HPDE6-E6E7 (cell line): ENCODE measurements at regions not wholly inside any gene's neighbourhood (a gene's known extent, or its start where the extent isn't known, plus 50 kb on each side); places are given as distances from the start of the nearest gene placed in this dataset.
"Not testable (repeated sequence)": the region's sequence is repeated elsewhere in the genome, so short reads cannot be mapped to it uniquely, and the experiment has no call there.

Source experiments
- DNase-seq: peaks from one replicate; pipeline ENCODE4 v3.0.0; 2011; ENCODE audit warnings: missing footprints; ENCODE audit errors: extremely low spot score

GRCh38 chr12:100083308-100083707 is 59.4 kb downstream of the BLTP3B start:
- no peak for DNase-seq

- DNase-seq, result not testable (repeated sequence)
Measured at GRCh38 chr12:100078777-100079176, 63.9 kb downstream of the BLTP3B start.

- no peak for DNase-seq
Measured at GRCh38 chr12:100077367-100077766, 65.3 kb downstream of the BLTP3B start.

GRCh38 chr12:100075598-100075997 is 67.1 kb downstream of the BLTP3B start:
- no peak for DNase-seq

- DNase-seq, result no peak
Measured at GRCh38 chr12:100069795-100070194, 72.9 kb downstream of the BLTP3B start.

- no peak for DNase-seq
Measured at GRCh38 chr12:100068305-100068704, 74.4 kb downstream of the BLTP3B start.

- DNase-seq, result no peak
Measured at GRCh38 chr12:100061814-100062213, 77.1 kb upstream of the ANKS1B start.

- DNase-seq, result peak; percentile 12
Measured at GRCh38 chr12:100058482-100059029, 73.8 kb upstream of the ANKS1B start.

- not testable (repeated sequence) for DNase-seq
Measured at GRCh38 chr12:100046202-100046601, 61.5 kb upstream of the ANKS1B start.

GRCh38 chr12:100044266-100044665 is 59.5 kb upstream of the ANKS1B start:
- DNase-seq, result no peak

- DNase-seq, result no peak
Measured at GRCh38 chr12:100043631-100044030, 58.9 kb upstream of the ANKS1B start.
